Epithelial cell of proximal tubule (primary cell): ENCODE measurements at regions not wholly inside any gene's neighbourhood (a gene's known extent, or its start where the extent isn't known, plus 50 kb on each side); places are given as distances from the start of the nearest gene placed in this dataset.

Experiments used
- DNase-seq: peaks from one replicate; pipeline ENCODE4 v3.0.0-alpha.2; 2011; ENCODE audit warnings: low read depth
- H3K4me3 ChIP-seq: 2 replicates; pipeline ENCODE4 v1.5.1; 2011; ENCODE audit warnings: low read depth, mild to moderate bottlenecking, low read length
- TF ChIP-seq, protein P1 (sequence below): conservative IDR thresholded peaks from 2 replicates; pipeline ENCODE4 v1.5.1; 2012; ENCODE audit warnings: low read depth, mild to moderate bottlenecking, low read length

DNA sequence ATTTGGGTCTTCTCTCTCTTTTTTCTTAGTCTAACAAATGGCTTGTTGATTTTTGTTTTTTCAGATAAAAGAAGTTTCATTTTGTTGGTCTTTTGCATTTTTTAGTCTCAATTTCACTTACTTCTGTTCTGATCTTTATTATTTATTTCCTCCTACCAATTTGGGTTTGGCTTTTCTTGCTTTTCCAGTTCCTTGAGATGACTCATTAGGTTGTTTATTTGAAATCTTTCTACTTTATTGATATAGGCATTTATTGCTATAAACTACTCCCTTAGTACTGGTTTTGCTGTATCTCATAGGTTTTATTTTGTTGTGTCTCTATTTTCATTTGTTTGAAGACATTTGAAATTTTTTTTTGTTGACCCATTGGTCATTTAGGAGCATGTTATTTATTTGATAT, 152.2 kb upstream of the MPHOSPH6 start:
- TF ChIP-seq, protein P1, sequence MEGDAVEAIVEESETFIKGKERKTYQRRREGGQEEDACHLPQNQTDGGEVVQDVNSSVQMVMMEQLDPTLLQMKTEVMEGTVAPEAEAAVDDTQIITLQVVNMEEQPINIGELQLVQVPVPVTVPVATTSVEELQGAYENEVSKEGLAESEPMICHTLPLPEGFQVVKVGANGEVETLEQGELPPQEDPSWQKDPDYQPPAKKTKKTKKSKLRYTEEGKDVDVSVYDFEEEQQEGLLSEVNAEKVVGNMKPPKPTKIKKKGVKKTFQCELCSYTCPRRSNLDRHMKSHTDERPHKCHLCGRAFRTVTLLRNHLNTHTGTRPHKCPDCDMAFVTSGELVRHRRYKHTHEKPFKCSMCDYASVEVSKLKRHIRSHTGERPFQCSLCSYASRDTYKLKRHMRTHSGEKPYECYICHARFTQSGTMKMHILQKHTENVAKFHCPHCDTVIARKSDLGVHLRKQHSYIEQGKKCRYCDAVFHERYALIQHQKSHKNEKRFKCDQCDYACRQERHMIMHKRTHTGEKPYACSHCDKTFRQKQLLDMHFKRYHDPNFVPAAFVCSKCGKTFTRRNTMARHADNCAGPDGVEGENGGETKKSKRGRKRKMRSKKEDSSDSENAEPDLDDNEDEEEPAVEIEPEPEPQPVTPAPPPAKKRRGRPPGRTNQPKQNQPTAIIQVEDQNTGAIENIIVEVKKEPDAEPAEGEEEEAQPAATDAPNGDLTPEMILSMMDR: no peak
- H3K4me3 ChIP-seq: no peak overlapping the region
- DNase-seq: no peak

DNA sequence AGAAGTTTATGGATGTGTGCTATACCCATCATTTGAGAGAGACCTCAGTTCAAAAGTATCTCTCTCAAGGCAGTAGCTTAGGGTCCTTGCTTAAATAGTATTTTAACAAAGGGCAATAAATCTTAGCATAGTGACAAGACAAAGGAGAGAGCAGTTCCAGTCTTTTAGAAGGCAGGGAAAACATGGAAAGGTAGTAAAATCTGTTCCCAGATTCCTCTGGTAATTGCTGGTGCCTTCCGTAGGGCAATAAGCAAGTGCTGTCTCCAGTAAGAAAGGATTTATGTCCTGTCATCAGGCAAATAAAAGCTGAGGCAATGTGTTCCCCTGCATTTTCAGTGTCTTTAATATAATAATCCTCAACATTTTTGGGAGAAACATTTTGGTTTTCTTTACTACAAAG, 149.0 kb upstream of the MPHOSPH6 start:
- no peak overlapping the region for H3K4me3 ChIP-seq
- TF ChIP-seq, protein P1: no peak
- DNase-seq: no peak

DNA sequence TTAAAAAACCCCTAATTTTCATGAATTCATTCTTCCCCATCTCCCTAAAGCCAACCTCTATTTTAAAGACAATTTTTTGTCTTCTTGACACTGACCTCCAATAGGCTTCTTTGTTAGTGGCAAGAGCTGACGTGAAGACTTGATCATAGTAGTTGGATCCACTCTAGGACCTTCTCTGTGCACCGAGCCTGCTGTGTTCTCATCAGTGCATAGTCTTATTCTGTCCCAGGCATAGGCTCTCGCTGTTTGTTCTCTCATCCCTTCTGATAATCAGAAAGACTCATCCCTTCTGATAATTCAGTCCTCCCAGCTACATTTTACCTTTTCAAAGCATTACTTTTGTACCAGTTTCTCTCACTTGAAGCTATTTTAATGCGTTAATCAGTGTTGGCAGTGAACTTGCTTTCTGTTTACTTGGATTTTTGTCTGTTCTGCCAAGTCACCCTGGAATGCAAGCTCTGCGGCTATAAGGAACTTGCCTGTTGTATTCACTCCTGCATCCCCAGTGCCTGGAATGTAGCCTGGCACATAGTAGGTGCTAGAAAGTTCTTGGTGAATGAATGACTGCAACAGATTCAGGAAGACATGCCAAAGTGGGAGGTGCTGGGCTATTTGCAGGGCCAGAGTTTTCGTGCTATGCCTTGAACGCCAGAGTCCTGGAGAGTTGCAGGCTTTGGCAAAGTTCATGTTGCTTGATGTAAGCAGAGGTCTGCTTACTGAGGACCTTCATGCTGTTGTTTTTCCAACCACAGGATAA, 147.6 kb upstream of the MPHOSPH6 start:
- no peak overlapping the region for H3K4me3 ChIP-seq
- DNase-seq: no peak
- TF ChIP-seq, protein P1: no peak

DNA sequence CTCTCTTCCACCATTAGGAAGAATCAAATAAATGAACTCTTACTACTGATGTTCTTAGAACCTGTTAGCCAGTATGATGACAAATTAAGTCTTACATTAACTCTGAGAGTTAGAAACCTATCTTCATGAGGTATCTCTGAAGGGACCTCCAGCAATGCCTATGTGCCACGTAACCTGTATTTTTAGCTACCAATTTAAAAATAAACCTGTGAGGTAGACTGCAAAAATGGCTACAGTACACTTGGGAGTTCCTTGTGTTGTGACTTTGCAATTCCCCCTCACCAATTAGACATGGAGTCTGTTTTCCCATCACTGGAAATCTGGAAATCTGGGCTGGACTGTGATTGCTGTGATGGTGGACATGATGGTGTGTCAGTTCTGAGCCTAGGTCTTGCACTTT, 143.7 kb upstream of the MPHOSPH6 start:
- H3K4me3 ChIP-seq: no peak overlapping the region
- DNase-seq: no peak
- TF ChIP-seq, protein P1: no peak

DNA sequence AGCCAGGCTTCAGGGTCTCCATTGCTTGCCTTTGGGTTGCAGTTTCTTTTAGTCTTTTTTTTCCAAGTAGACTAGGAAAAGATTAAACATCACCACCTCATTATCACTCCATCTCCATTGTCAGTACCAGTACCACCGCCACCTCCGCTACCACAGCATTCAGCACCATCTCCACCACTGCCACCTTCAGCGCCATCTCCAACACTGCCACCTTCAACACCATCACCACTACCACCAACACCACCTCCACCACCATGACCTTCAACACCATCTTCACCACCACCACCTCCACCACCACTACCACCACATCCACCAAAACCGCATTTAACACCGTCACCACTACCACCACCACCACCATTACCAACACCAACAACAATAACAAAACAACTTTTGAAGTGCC, 141.5 kb upstream of the MPHOSPH6 start:
- no peak for DNase-seq
- TF ChIP-seq, protein P1: no peak
- H3K4me3 ChIP-seq: no peak overlapping the region

DNA sequence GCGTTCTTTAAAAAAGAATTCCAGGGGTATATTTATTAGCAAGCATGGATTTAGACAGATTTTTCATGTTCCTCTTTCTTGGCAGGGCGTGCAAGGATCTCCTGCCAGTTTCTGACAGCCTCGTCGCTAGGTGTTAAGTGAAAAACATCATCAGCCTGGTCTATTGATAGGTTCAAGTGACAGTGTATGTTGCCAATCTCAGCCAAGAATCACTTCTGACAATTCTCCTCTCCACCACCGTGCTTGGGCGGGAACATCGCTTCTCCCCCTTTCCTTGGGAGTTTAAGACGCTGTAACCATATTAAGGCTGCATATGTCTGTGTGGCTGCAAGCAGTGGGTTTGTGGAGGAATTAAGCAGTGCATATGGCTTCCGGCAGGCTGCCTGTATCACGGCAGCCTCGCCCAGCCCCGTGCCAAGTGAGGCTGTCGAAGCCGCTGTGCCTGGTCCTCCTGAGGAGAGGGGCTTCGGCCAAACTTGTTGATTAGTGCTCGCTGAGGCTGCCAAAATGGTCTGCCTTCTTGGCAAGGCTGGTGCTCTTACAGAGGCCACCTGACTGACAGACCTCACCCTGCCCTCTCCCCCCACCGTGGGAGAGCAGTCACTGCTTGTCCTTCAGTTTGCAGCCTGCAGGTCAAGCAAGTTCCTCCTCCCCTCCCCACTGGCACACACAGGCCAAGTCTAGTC, 132.2 kb upstream of the MPHOSPH6 start:
- TF ChIP-seq, protein P1: no peak

More for the DNA sequence above, 132.2 kb upstream of the MPHOSPH6 start:
- H3K4me3 ChIP-seq: no peak overlapping the region
- DNase-seq: no peak
